ENCODE measurements at regions not wholly inside any gene's neighbourhood (a gene's known extent, or its start where the extent isn't known, plus 50 kb on each side); places are given as distances from the start of the nearest gene placed in this dataset.

GRCh38 chr6:105545947-105546731 lies 143.3 kb upstream of the PREP start:
- in situ Hi-C loops (cut with MboI; ENCODE audit: low sequenced_read_pairs, unreplicated experiment), result no loop called here
- TF ChIP-seq CTCF (IDR thresholded peaks at IDR 0.05; ENCODE audit: borderline replicate concordance, control extremely low read depth, extremely low read depth, insufficient read depth, missing control alignments), result no peak
- no peak for DNase-seq (ENCODE audit: low spot score)

- no peak for DNase-seq (ENCODE audit: low spot score)
- TF ChIP-seq CTCF (IDR thresholded peaks at IDR 0.05; ENCODE audit: borderline replicate concordance, control extremely low read depth, extremely low read depth, insufficient read depth, missing control alignments), result no peak
- in situ Hi-C loops (cut with MboI; ENCODE audit: low sequenced_read_pairs, unreplicated experiment), result no loop called here
Observed at GRCh38 chr6:105545228-105545920, 142.5 kb upstream of the PREP start.

GRCh38 chr6:105539911-105540310 lies 137.0 kb upstream of the PREP start:
- in situ Hi-C loops (cut with MboI; ENCODE audit: low sequenced_read_pairs, unreplicated experiment), result no loop called here
- no peak for TF ChIP-seq CTCF (IDR thresholded peaks at IDR 0.05; ENCODE audit: borderline replicate concordance, control extremely low read depth, extremely low read depth, insufficient read depth, missing control alignments)
- no peak for DNase-seq (ENCODE audit: low spot score)

GRCh38 chr6:105537981-105538578 lies 135.2 kb upstream of the PREP start:
- TF ChIP-seq CTCF (IDR thresholded peaks at IDR 0.05; ENCODE audit: borderline replicate concordance, control extremely low read depth, extremely low read depth, insufficient read depth, missing control alignments), result no peak
- in situ Hi-C loops (cut with MboI; ENCODE audit: low sequenced_read_pairs, unreplicated experiment), result no loop called here

GRCh38 chr6:105536961-105537360 lies 134.1 kb upstream of the PREP start:
- no peak for DNase-seq (ENCODE audit: low spot score)
- in situ Hi-C loops (cut with MboI; ENCODE audit: low sequenced_read_pairs, unreplicated experiment), result no loop called here
- TF ChIP-seq CTCF (IDR thresholded peaks at IDR 0.05; ENCODE audit: borderline replicate concordance, control extremely low read depth, extremely low read depth, insufficient read depth, missing control alignments), result no peak

More at GRCh38 chr6:105537981-105538578, 135.2 kb upstream of the PREP start:
- DNase-seq (ENCODE audit: low spot score), result no peak

GRCh38 chr6:105533301-105533700 lies 130.4 kb upstream of the PREP start:
- no peak for TF ChIP-seq CTCF (IDR thresholded peaks at IDR 0.05; ENCODE audit: borderline replicate concordance, control extremely low read depth, extremely low read depth, insufficient read depth, missing control alignments)
- in situ Hi-C loops (cut with MboI; ENCODE audit: low sequenced_read_pairs, unreplicated experiment), result no loop called here
- DNase-seq (ENCODE audit: low spot score), result no peak
